ENCODE measurements at regions not wholly inside any gene's neighbourhood (a gene's known extent, or its start where the extent isn't known, plus 50 kb on each side); places are given as distances from the start of the nearest gene placed in this dataset.

DNA sequence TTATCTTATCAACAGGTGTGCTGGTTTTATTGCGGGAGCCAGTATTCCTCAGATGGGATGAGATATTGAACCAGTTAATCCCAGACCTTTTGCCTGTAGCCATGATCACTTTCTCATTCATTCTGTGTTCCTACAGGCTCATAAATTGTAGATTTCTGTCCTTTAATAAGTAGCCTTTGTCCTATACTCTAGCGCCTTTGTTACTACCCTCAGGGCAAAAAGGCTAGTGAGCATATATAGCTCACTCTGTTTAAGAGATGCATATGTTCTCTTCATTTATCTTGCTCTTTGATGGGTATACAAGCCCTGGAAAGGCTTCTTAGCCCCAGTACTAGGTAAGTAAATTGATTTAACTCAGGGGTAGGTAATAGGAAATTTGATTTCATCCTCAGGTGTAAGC is 95.1 kb downstream of the OXSM start:
- TF ChIP-seq CTCF (IDR thresholded peaks at IDR 0.05; ENCODE audit: insufficient read depth, low read depth, low read length) (no peak), EZH2 (IDR thresholded peaks at IDR 0.05; ENCODE audit: insufficient read depth, low read length) (no peak)

Measured in astrocyte (in vitro differentiated cells and primary cell).